GM21529 (cell line): ENCODE measurements at regions not wholly inside any gene's neighbourhood (a gene's known extent, or its start where the extent isn't known, plus 50 kb on each side); places are given as distances from the start of the nearest gene placed in this dataset.

Experiments
- ATAC-seq: cut with Tn5 transposase; IDR thresholded peaks from one replicate; pipeline ENCODE4 v1.9.1; 2021; ENCODE audit not compliant: unreplicated experiment

DNA sequence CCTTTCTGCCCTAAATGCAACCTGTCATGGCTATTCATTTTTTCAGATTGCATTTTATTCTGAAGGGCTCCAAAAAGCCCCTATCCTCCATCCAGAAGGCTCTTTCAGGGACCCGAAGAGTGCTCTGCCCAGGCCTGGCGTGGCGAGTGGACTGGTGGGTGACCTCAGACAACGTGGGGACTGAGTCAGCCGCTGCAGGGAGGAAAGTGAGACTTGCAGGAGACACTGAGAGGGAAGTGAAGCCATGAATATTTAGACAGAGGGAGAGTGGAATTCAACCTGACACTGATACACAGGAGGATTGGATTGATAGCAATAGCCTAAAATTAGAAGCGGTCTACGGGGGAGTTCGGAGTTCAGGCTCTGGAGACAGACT, 63.6 kb upstream of the SIX2 start:
- no peak for ATAC-seq

DNA sequence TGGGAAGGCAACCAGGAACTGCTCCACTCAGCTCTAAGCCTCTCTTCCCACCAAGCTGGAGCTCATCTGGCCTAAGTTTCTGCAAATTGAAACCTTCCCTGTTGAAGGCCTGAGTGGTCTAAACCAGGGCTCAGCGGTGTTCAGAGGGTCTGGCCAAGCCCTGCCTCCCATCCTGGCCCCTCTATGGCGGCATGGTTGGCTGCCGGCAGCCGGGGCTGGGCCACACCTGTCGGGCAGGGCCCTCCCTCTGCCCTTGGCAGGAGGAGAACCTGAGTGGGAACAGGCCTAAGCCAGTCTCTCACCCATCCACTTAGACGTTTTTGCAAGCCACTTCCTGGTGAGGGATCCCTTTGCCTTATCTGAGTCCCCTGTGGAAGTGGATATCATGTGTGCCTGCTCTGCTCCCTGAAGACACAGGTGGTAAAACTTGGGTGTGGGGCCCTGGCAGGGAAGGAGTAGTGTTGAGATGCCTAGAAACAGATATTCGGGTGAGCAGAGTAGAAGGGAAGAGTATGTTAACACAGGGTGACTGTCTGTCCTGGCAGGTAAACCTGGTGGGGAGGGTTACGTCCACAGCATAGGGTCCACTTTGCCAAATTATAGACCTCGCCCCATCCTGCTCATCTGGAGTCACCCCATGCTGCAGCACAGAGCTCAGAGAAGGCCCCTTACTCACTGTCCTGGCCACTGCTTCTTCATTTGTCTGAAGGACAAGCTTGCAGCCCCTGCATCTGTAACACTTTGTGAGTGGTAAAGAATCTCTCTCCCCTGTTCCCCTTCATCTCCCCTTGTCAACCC, 63.0 kb upstream of the SIX2 start:
- ATAC-seq: no peak

DNA sequence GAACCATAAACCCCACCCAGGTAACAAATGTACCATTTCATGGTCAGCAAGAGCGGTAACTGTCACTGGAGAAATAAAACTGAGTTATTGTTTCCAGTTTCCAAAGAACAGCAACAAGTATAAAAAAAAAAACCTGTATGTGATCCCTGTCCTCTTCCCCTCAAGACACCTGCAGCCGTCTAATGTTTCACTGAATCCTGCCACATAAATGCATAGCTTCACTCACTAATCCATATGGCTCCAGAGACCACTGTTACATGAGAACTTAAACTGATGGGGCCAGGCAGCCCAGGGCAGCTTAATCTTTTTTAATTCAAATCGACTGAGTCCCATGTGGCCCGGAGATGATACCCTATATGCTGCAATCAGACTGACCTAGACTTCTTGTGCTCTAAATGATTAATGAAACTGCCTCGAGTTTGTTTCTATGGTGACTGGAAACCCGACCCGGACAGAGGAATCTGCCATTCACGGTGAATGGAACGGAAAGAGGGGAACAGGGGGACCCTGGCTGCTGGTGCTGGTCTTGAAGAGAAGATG, 60.9 kb upstream of the SIX2 start:
- no peak for ATAC-seq

DNA sequence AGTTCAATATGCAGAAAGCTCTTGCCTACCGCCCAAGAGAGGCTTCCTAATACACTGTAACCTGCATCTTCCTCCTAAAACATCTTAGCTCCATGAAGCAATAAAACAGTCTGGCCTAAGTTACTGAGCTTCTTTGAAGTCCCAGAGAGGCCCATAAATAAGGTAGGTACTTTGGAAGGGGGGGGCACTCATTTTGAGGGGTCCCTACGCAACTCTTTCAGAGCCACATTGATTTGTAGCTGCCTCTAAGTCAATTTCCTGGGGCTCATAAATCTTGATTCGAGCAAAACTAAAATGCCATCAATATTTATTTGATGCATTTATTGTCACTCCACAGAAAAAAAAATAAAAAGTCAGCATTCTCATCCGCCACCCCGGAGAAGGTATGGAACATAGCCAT, 60.4 kb upstream of the SIX2 start:
- ATAC-seq: no peak

DNA sequence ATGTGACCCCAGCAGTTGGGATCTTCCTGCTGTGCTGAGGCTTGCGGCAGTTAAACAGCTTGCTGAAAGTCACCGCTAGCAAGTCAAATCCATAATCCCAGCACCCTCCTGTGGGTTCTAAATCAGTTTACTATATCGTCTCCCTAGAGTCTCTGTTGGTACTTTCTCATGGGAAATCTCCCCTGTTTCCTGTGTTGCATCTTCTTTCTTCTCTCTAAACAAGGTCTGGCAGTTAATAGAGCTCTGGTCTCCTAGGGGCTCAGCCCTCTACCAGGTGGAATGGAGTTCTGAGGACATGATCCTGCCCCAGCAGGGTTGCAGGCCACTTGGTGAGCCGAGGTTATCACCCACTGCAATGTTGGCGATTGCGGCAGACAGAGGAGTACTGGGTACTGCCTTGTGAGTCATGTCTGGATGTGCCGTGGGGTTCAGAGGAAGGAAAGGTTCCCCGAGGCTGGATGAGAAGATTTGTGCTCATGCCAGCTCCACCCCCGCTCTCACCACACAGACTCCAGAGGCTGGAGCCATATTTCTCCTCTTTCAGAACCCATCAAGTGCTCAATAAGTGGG, 59.4 kb upstream of the SIX2 start:
- no peak for ATAC-seq

- no peak for ATAC-seq
These were observed 58.8 kb upstream of the SIX2 start for GRCh38 chr2:45067859-45068570.
